ENCODE measurements at regions not wholly inside any gene's neighbourhood (a gene's known extent, or its start where the extent isn't known, plus 50 kb on each side); places are given as distances from the start of the nearest gene placed in this dataset.
"Not testable (repeated sequence)": the region's sequence is repeated elsewhere in the genome, so short reads cannot be mapped to it uniquely, and the experiment has no call there.

GRCh38 chr6:33892581-33893346 lies 89.0 kb upstream of the MLN start:
- no peak for DNase-seq

GRCh38 chr6:33888664-33889200 lies 84.9 kb upstream of the MLN start:
- no peak for DNase-seq

- DNase-seq = no peak
Measured at GRCh38 chr6:33888183-33888582, 84.4 kb upstream of the MLN start.

GRCh38 chr6:33886673-33887144 lies 82.9 kb upstream of the MLN start:
- peak; percentile 34 for DNase-seq

- no peak for DNase-seq
Measured at GRCh38 chr6:33885132-33886057, 81.6 kb upstream of the MLN start.

GRCh38 chr6:33883621-33884020 lies 79.8 kb upstream of the MLN start:
- not testable (repeated sequence) for DNase-seq

GRCh38 chr6:33882154-33882553 lies 78.4 kb upstream of the MLN start:
- no peak for DNase-seq

- DNase-seq = no peak
Measured at GRCh38 chr6:33880766-33881165, 77.0 kb upstream of the MLN start.

- no peak for DNase-seq
Measured at GRCh38 chr6:33880104-33880678, 76.4 kb upstream of the MLN start.

GRCh38 chr6:33878562-33878961 lies 74.8 kb upstream of the MLN start:
- DNase-seq = no peak

- no peak for DNase-seq
Measured at GRCh38 chr6:33877982-33878535, 74.3 kb upstream of the MLN start.

- DNase-seq = no peak
Measured at GRCh38 chr6:33875696-33876095, 71.9 kb upstream of the MLN start.

- DNase-seq = no peak
Measured at GRCh38 chr6:33875141-33875581, 71.4 kb upstream of the MLN start.

- no peak for DNase-seq
Measured at GRCh38 chr6:33874136-33874760, 70.4 kb upstream of the MLN start.

GRCh38 chr6:33872761-33873160 lies 69.0 kb upstream of the MLN start:
- no peak for DNase-seq

- no peak for DNase-seq
Measured at GRCh38 chr6:33869826-33870423, 66.1 kb upstream of the MLN start.

- DNase-seq = no peak
Measured at GRCh38 chr6:33869121-33869520, 65.3 kb upstream of the MLN start.

- DNase-seq = no peak
Measured at GRCh38 chr6:33868141-33868540, 64.3 kb upstream of the MLN start.

GRCh38 chr6:33865478-33866077 lies 61.8 kb upstream of the MLN start:
- DNase-seq = no peak

GRCh38 chr6:33863723-33864440 lies 60.1 kb upstream of the MLN start:
- no peak for DNase-seq

- DNase-seq = no peak
Measured at GRCh38 chr6:33863084-33863483, 59.3 kb upstream of the MLN start.
